GM18868 (cell line): ENCODE measurements at regions not wholly inside any gene's neighbourhood (a gene's known extent, or its start where the extent isn't known, plus 50 kb on each side); places are given as distances from the start of the nearest gene placed in this dataset.

Experiments used
- ATAC-seq: cut with Tn5 transposase; IDR thresholded peaks from one replicate; pipeline ENCODE4 v1.9.1; 2021; ENCODE audit warnings: mild to moderate bottlenecking, moderate library complexity; ENCODE audit not compliant: unreplicated experiment

GRCh38 chr22:49325531-49326395 lies 501.9 kb downstream of the BRD1 start:
- ATAC-seq = no peak

DNA sequence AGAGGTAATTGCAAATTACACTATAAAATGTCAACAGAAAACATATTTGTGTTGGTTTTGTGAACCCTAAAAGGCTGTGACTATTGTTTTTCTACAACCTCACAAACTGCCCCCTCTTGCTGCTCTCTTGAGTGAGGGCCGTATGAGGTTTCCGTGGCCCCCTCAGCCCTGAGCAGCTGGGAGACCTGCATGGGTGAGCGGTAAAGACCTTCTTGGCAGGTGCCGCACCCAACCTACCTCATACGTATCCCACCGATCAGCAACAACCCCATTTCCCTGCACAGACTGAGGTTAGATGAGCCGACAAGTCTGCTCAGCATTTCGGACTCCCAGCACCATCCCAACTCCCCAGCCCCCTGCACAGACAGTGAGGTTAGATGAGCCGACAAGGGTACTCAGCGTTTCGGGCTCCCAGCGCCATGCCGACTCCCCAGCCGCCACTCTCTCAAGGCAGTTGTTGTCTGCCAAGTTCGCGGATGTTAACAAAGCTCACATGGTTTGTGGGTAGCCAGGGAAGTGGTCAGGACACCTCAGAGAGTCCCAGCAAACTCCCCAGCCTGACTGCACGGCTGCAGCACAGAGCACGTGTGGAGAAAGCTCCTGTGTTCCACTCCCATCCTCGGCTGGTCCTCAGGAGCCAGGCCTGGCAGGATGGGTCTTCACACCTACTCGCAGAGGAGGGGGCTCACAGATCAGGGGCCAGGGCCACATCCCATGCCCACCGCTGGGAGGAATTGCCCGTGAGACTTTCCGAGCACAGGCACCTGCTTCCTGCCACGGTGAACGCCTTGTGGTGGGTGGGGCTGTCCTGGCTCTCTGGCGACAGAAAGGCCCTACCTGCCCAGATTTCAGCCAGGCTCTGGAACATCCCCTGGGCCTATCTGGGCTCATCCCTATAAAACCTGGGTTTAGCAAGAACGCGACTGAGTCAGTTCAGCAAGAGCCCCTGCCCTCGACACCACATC lies 502.9 kb downstream of the BRD1 start:
- no peak for ATAC-seq

DNA sequence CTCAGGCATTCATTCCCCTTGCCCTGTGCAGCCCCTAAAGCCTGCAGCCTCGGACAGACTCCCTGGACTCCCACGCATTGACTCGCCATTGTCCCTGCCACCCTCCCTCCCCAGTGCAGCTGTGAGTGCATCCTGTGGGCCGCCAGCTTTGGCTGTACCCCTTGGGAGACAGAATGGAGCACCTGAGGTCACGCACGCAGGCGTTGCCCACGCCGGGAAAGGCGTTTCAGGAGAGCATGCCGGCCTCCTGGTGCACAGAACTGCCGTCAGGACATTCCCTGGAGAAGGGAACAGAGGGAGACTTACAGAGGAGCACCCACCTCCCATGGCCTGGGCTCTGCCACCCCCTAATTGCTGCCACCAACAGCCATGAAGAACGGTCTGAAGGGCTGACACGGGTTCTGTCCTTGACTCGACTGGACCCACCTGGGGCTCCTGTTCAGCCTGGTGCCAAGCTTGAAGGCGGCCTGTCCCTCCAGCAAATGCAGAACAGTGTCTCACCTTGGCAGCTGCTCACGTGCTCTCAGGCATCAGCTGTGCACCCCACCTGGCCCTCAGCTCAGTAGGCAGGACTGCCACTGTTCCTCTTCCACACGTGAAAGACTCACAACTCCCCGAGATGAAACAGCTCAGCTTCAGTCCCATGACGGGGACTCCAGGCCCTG lies 503.8 kb downstream of the BRD1 start:
- no peak for ATAC-seq

- no peak for ATAC-seq
Observed at GRCh38 chr22:49322861-49323622, 504.6 kb downstream of the BRD1 start.

DNA sequence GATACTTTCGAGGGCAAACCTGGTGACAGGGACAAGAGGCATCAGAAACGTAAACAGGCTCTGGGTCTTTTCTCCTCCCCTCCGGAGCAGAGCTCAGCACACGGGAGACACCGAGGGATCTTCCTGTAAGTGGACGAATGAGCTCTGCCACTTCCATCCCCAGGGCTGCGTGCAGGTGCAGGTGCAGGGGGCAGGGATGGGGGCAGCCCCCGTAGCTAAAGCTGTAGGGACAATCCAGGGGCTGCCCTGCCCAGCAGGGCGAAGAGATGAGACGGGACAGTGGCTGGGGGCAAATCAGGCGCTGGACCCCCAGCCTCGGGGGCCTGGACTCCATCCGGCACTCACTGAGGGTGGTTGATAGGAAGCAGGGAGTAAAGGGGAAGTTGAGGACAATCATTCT lies 505.4 kb downstream of the BRD1 start:
- ATAC-seq = no peak

GRCh38 chr22:49321477-49322055 lies 506.1 kb downstream of the BRD1 start:
- no peak for ATAC-seq

DNA sequence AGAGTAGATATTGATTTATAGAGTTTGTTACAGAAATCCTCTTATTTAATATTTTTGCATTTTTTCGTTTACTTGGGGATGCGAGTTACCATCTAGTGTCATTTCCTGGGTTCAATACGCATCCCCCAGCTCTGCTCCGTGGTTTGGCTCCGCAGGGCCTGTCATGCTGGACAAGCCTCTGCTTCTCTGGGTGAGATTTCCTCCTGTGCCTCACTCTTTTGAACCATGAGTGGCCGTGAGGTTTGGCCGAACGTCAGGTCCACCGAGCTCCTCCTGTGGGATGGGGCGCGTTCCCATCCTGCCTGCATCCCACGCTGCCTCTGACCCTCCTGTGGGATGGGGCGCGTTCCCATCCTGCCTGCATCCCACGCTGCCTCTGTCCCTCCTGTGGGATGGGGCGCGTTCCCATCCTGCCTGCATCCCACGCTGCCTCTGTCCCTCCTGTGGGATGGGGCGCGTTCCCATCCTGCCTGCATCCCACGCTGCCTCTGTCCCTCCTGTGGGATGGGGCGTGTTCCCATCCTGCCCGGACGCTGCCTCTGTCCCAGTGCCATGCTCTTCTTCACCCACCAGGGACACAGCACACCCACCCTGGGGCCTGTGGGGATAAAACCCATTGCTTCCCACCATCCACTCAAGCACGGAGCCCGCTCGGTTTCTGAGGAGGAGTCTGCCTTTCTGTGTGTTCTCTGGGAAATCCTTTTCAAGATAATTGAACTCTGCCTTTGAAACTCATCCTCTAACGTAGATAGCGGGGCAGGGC lies 506.8 kb downstream of the BRD1 start:
- no peak for ATAC-seq

GRCh38 chr22:49317369-49317768 lies 510.3 kb downstream of the BRD1 start:
- ATAC-seq = no peak

DNA sequence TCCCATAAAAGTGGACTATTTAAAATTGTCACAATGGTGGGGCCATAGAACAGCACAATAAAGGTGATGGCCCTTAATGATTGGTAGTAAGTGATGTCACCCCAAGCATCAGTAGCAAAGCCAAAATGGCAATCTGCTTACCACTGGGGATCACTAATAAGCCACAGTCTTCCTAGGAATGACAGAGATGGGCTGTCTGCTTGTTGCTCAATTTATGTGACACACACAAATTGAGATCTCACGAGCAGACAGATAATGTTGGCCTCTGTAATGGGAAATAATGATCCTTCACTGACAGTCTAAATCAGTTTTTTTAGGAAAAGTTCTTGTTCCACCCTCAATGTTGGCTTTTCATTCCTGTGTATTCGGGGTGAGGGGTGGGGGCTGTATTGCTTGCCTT lies 515.1 kb downstream of the BRD1 start:
- no peak for ATAC-seq

GRCh38 chr22:49310354-49310753 lies 517.3 kb downstream of the BRD1 start:
- no peak for ATAC-seq

DNA sequence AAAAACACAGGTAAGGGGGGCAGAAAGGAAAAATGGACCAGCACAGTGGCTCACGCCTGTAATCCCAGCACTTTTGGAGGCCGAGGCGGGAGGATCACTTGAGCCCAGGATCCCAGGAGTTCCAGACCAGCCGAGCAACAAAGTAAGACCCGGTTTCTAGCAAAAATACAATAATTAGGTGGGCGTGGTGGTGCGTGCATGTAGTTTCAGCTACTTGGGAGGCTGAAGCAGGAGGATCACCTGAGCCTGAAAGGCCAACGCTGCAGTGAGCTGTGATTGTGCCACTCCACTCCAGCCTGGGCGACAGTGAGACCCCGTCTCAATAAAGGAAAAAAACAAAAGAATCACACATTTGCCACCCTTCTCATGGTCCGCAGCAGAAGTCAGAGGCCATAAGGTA lies 519.4 kb downstream of the BRD1 start:
- no peak for ATAC-seq

GRCh38 chr22:49307870-49308269 lies 519.8 kb downstream of the BRD1 start:
- ATAC-seq = no peak

DNA sequence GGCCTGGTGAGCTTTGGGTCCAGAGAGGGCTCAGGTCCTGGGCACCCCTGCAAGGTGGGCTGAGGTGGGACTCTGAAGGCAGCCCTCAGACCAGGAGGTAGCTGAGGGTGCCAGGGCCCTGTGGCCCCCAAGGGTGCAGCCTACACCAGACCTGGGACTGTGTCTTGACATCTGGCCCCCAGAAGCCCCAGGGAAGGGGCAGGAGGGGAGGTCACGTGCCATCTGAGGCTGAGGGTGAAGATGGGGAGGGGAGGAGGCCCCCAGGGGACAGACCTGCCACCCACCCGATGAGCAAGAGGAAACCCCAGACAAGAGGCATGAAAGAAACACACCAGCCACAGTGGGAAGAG lies 520.2 kb downstream of the BRD1 start:
- ATAC-seq = no peak

GRCh38 chr22:49306632-49307480 lies 520.8 kb downstream of the BRD1 start:
- ATAC-seq = no peak

GRCh38 chr22:49305966-49306631 lies 521.6 kb downstream of the BRD1 start:
- ATAC-seq = no peak

DNA sequence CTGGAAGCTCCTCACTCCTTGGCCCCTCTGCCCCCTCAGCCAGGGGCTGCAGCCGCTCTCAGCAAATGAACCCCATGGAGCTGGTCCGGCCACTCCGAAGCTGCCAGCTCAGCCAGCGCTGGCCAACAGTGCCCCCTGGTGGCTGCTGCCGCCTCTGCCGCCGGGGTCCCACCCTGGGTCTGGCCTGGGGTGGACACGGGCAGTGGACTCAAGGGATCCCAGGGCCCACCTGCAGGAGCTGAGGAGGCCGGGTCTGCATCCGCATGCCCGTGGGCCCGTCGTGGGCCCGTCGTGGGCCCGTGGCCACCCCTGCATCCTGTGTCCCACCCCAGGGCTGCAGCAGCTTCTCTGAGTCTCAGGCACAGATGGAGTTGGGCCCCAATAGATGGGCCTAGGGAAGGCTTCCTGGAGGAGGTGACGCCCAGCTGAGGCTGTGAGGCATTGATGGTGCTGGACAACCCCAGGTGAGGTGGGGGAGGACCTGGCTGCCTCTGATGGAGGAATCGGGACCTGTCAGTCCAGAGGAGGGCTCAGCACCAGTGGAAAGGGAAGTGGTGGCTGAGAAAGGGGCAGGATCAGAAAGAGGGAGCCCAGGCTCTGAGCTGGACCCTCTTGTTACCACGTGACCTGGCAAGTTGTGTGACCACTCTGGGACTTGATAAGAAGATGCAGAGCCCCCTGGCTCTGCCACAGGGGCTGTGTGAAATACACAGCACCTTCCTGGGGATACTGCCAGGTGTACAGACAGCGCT lies 522.3 kb downstream of the BRD1 start:
- no peak for ATAC-seq

- no peak for ATAC-seq
Observed at GRCh38 chr22:49303781-49304461, 523.8 kb downstream of the BRD1 start.
